ENCODE measurements at regions not wholly inside any gene's neighbourhood (a gene's known extent, or its start where the extent isn't known, plus 50 kb on each side); places are given as distances from the start of the nearest gene placed in this dataset.

DNA sequence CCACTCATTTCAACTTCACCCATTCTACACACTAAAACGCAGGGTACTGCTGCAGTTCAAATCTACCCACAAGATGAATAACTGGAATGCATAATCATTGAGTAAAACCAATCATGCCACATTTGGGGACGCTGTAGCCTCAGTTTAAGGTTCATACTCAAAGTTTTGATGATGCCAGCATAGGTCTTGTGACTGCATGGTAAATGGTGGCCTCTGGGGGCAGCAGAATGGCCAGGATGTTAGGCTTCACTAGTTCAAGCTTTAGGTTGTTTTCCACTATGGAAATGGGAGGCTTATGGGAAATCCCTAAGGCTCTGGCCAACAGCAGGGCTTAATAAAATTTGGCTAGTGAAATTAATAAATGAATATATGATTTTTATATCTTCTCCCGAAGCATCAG lies 104.3 kb upstream of the TSC22D2 start:
- TF ChIP-seq POLR2A (IDR thresholded peaks at IDR 0.05; ENCODE audit: low read depth, low read length) (no peak), NFE2L2 (IDR thresholded peaks at IDR 0.05; ENCODE audit: low read depth, low read length) (no peak)
- TF ChIP-seq, protein P1, sequence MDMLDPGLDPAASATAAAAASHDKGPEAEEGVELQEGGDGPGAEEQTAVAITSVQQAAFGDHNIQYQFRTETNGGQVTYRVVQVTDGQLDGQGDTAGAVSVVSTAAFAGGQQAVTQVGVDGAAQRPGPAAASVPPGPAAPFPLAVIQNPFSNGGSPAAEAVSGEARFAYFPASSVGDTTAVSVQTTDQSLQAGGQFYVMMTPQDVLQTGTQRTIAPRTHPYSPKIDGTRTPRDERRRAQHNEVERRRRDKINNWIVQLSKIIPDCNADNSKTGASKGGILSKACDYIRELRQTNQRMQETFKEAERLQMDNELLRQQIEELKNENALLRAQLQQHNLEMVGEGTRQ (IDR thresholded peaks at IDR 0.05; ENCODE audit: low read depth, low read length), result no peak
- TF ChIP-seq, protein P2, sequence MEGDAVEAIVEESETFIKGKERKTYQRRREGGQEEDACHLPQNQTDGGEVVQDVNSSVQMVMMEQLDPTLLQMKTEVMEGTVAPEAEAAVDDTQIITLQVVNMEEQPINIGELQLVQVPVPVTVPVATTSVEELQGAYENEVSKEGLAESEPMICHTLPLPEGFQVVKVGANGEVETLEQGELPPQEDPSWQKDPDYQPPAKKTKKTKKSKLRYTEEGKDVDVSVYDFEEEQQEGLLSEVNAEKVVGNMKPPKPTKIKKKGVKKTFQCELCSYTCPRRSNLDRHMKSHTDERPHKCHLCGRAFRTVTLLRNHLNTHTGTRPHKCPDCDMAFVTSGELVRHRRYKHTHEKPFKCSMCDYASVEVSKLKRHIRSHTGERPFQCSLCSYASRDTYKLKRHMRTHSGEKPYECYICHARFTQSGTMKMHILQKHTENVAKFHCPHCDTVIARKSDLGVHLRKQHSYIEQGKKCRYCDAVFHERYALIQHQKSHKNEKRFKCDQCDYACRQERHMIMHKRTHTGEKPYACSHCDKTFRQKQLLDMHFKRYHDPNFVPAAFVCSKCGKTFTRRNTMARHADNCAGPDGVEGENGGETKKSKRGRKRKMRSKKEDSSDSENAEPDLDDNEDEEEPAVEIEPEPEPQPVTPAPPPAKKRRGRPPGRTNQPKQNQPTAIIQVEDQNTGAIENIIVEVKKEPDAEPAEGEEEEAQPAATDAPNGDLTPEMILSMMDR (conservative IDR thresholded peaks at IDR 0.05; ENCODE audit: low read depth, low read length), result no peak

All from IMR-90 (cell line).